Renal pelvis (tissue), 1 donor: ENCODE measurements at regions not wholly inside any gene's neighbourhood (a gene's known extent, or its start where the extent isn't known, plus 50 kb on each side); places are given as distances from the start of the nearest gene placed in this dataset.
"Not testable (repeated sequence)": the region's sequence is repeated elsewhere in the genome, so short reads cannot be mapped to it uniquely, and the experiment has no call there.

Source experiments
- DNase-seq: peaks from one replicate; pipeline ENCODE4 v3.0.0-alpha.2; 2013

GRCh38 chr15:35992791-35993190 lies 446.8 kb upstream of the DPH6 start:
- no peak for DNase-seq

GRCh38 chr15:35993196-35993595 lies 447.2 kb upstream of the DPH6 start:
- no peak for DNase-seq

DNA sequence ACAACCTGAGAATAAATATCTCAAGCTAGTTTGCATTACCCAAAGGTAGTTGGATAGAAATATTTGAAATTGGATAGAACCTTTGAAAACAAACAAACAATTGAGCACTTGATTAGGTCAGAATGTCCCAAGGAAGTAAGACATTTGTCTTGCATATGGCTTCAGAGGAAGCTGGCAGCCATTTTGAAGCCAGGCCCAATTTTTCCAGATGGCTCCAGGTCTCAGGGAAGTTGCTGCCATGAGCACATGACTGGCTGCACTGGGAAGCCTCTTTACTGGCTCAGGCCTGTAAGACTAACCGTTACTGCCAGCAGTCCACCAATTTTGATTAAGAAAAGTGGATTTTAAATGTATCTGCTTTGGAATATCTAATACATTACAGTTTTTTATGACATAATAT lies 448.9 kb upstream of the DPH6 start:
- no peak for DNase-seq

DNA sequence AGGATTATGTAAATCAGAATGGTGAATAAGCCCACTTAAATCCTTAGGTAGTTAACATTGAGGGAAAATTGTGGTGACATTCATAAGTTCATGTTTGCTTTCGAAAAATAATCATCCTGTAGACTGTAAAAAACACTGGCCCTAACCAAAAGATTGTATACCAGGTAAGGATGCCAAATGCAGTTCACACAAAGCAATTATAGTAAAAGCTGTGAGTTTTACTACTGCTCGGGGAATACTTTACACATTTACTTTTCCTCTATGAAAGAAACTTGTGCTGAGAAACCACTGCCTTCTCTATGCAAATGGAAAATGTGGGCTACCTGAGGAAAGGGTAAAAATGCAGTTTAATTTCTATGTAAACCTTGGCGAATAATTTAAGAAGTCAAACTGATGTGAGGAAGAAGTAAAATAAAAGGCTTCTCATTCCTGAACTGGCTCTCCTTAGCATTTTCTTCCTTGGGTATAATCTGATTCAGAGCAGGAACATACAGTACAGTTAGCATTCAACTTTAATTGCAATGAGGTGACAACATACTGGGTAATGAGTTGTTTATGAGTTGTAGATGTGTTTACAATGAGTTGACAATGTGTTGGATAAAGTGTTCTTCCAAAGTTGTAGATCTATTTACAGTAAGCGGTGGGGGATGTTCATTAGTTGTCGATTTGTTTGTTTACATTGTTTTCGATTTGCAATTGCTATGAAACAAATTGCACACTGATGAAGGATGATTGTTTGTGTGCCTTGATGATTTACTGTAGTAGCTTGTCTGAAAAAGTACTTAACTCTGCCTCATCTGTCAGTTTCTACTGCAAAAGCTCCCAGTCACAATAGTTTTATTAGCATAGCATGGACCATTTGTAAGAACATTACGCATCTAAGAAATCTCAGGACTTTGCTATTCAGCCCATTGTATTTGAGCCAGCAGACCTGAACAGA lies 453.0 kb upstream of the DPH6 start:
- no peak for DNase-seq

- DNase-seq, result no peak
Observed at GRCh38 chr15:36004891-36005490, 459.0 kb upstream of the DPH6 start.

GRCh38 chr15:36005542-36005941 lies 459.6 kb upstream of the DPH6 start:
- no peak for DNase-seq

DNA sequence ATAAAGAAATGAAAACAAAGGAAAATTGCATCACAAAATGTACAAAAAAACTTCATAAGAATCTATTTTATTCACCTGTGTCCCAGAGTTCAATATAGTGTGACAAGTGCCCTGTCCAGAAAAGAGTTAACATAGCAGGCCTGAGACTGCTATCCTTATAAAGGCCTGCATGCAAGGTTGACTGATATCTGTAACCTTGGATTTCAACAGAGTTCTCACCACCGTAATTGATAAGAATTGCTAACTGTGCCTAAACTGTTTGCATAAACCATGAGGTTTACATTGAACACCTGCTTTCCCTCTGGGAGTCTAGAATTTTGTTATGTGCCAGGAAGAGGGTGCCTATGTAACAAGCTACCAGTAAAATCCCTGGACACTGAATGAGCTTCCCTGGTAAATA lies 461.7 kb upstream of the DPH6 start:
- no peak for DNase-seq

DNA sequence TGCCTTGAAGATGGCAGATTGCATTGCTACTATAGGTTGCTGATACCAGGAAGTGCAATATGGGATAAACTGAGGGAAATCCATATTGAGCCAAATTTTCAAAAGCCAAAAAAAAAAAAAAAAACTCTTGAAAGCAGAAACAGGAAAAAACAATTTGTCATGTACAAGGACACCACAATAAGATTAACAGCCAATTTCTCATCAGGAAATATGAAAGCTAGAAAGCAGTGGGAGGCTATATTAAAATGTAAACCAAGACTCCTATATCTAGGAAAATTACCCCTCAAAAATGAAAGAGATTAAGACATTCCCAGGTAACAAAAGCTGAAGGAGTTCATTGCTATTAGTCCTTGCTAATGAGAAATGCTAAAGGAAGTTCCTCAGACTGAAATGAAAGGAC lies 462.8 kb upstream of the DPH6 start:
- no peak for DNase-seq

DNA sequence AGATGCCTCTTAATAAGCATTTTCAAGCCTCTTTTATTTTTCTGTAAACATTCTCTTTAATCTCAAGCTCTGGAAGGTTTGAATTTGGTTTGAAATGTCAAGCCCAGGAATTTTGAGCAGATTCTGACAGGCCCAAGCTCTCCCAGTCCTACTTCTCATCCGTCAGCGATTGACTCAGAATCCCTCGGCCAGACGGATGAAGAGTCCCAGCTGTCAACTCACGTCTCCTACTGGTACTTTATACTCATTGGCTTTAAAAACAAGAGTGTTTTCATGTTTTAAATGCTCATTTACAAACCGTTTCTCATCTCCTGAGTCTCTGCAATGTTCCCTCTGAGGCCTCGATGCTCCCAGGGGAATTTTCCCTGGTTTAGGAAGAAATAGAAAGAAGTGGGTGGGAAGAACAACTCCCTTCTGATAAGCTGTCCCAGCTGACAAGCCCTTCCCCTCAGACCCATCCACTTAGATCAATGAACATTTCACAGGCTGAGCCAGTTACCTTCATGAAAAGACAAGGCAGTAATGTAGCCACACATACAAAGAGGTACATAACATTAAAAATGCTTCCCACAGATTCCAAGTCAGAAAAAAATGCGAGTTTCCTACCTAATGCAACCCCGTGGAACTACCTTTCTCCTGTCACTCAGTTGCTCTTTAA lies 478.2 kb upstream of the DPH6 start:
- peak; percentile 21 for DNase-seq

GRCh38 chr15:36026627-36027283 lies 480.8 kb upstream of the DPH6 start:
- no peak for DNase-seq

- peak; percentile 3 for DNase-seq
Observed at GRCh38 chr15:36029606-36030210, 483.7 kb upstream of the DPH6 start.

- DNase-seq, result no peak
Observed at GRCh38 chr15:36039996-36040572, 494.1 kb upstream of the DPH6 start.

DNA sequence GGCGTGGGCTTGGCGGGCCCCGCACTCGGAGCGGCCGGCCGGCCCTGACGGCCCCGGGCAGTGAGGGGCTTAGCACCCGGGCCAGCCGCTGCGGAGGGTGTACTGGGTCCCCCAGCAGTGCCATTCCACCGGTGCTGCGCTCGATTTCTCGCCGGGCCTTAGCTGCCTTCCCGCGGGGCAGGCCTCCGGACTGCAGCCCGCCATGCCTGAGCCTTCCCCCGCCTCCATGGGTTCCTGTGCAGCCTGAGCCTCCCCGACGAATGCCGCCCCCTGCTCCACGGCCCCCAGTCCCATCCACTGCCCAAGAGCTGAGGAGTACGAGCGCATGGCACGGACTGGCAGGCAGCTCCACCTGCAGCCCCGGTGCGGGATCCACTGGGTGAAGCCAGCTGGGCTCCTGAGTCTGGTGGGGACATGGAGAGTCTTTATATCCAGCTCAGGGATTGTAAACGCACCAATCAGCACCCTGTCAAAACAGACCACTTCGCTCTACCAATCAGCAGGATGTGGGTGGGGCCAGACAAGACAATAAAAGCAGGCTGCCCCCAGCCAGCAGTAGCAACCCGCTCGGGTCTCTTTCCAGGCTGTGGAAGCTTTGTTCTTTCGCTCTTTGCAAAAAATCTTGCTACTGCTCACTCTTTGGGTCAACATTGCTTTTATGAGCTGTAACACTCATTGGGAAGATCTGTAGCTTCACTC lies 501.2 kb upstream of the DPH6 start:
- DNase-seq, result not testable (repeated sequence)

GRCh38 chr15:36050899-36051298 lies 504.9 kb upstream of the DPH6 start:
- no peak for DNase-seq

- DNase-seq, result not testable (repeated sequence)
Observed at GRCh38 chr15:36052641-36053040, 506.7 kb upstream of the DPH6 start.

DNA sequence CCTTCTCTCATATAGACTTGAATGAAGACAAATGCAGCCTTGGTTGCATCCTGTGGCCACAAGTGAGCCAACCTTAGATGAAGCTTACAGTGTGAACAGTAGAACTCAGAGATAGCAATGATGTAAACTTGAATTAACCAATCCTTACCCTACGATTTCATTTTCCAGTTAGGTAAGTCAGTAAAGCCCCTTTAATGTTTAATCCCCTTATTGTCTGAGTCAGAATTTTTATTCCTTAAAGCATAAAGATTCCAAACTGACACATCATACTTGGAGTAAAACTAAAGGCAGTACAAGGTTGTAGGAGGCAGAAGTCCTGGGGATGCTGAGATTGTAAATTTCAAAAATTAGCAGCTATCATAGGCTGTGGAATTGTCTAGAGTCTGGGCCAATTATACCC lies 507.8 kb upstream of the DPH6 start:
- DNase-seq, result no peak

GRCh38 chr15:36059596-36059995 lies 513.6 kb upstream of the DPH6 start:
- DNase-seq, result no peak

- DNase-seq, result no peak
Observed at GRCh38 chr15:36062357-36062756, 516.4 kb upstream of the DPH6 start.

GRCh38 chr15:36066757-36067156 lies 512.7 kb upstream of the CDIN1 start:
- DNase-seq, result no peak

DNA sequence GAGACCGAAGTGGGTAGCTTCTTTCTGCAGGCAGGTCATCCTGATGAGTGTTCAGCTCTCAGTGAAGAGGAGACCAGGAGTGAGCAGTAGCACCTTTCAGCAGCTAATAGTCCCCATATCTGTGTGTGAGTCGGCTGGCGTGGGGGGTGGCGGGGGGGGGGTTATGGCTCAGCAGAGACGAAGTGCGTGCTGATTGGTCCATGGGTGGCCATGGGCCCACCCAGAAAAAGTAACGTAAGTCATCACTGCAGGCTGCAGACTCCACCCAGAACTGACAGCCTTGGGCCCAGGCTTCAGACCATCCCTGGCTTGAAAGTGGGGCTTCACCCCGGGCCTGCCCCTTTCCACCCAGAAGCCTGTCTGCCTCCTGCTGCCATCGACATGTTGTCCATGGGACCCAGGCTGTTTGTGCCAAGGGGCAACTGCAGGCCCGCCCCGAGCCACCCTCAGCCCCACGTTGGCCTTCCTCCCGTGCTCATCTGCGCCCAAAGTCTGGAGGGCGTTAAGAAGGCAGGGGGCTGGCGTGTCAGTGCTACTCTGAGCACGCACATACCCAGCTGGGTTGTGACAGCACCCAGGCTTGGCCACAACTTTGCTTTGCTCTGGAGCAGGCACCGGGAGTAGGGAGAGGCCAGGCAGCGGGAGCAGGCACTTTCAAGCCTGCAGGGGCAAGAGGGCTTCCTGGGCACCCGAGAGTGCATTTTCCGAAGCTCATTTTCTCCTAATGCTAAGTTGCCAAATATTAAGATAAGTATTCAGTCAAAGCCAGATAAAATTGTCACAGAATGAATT lies 511.7 kb upstream of the CDIN1 start:
- DNase-seq, result no peak
